ENCODE measurements at regions not wholly inside any gene's neighbourhood (a gene's known extent, or its start where the extent isn't known, plus 50 kb on each side); places are given as distances from the start of the nearest gene placed in this dataset.

- no peak for TF ChIP-seq CTCF (IDR thresholded peaks at IDR 0.05 in 8 of 11, conservative IDR thresholded peaks at IDR 0.05 in 3 of 11)
- no peak for TF ChIP-seq POLR2AphosphoS5 (IDR thresholded peaks at IDR 0.05)
- no peak for TF ChIP-seq POLR2A (IDR thresholded peaks at IDR 0.05)
Measured at GRCh38 chr2:2455151-2455550, 124.1 kb upstream of the MYT1L start.

Data from spleen (tissue), 7 donors.